MM.1S (cell line): ENCODE measurements at regions not wholly inside any gene's neighbourhood (a gene's known extent, or its start where the extent isn't known, plus 50 kb on each side); places are given as distances from the start of the nearest gene placed in this dataset.

Experiments
- DNase-seq: peaks from one replicate; pipeline ENCODE4 v3.0.0-alpha.2; 2015
- H2AFZ ChIP-seq: fragments of 300-600 bp; sonication (generic); 2 replicates; pipeline ENCODE4 v1.6.0; 2016; ENCODE audit warnings: antibody characterized with exemption, low read length
- H3F3A ChIP-seq: fragments of 300-600 bp; sonication (generic); 2 replicates; pipeline ENCODE4 v1.6.1; 2016; ENCODE audit warnings: mild to moderate bottlenecking, antibody characterized with exemption, low read length, moderate library complexity, mixed read lengths; ENCODE audit not compliant: insufficient read depth
- H3K27ac ChIP-seq: fragments of 300-600 bp; sonication (generic); 2 replicates; pipeline ENCODE4 v1.5.1; 2016; ENCODE audit warnings: mild to moderate bottlenecking, low read length
- H3K27me3 ChIP-seq: fragments of 300-600 bp; sonication (generic); replicated peaks from 2 replicates; pipeline ENCODE4 v1.6.0; 2016; ENCODE audit warnings: low read length; ENCODE audit not compliant: insufficient read depth
- H3K36me3 ChIP-seq: fragments of 300-600 bp; sonication (generic); replicated peaks from 2 replicates; pipeline ENCODE4 v1.6.1; 2016; ENCODE audit warnings: mild to moderate bottlenecking, low read length, mixed read lengths; ENCODE audit not compliant: insufficient read depth
- H3K4me1 ChIP-seq: fragments of 300-600 bp; sonication (generic); 2 replicates; pipeline ENCODE4 v1.6.1; 2016; ENCODE audit warnings: low read length, mixed read lengths
- H3K4me2 ChIP-seq: fragments of 300-600 bp; sonication (generic); 2 replicates; pipeline ENCODE4 v1.6.0; 2016; ENCODE audit warnings: low read depth, low read length
- H3K4me3 ChIP-seq: fragments of 300-600 bp; sonication (generic); 2 replicates; pipeline ENCODE4 v1.5.1; 2016; ENCODE audit warnings: low read length, mixed read lengths
- H3K79me2 ChIP-seq: fragments of 300-600 bp; sonication (generic); 2 replicates; pipeline ENCODE4 v1.6.1; 2016; ENCODE audit warnings: mixed run types, low read length, mixed read lengths
- H3K9ac ChIP-seq: fragments of 300-600 bp; sonication (generic); 2 replicates; pipeline ENCODE4 v1.6.1; 2016; ENCODE audit warnings: low read length, mixed read lengths
- H3K9me2 ChIP-seq: fragments of 300-600 bp; sonication (generic); replicated peaks from 2 replicates; pipeline ENCODE4 v1.6.1; 2016; ENCODE audit warnings: mild to moderate bottlenecking, low read length, mixed read lengths; ENCODE audit not compliant: insufficient read depth
- H3K9me3 ChIP-seq: fragments of 300-600 bp; sonication (generic); replicated peaks from 2 replicates; pipeline ENCODE4 v1.6.1; 2016; ENCODE audit warnings: mild to moderate bottlenecking, low read length, mixed read lengths; ENCODE audit not compliant: insufficient read depth
- H4K20me1 ChIP-seq: fragments of 300-600 bp; sonication (generic); 2 replicates; pipeline ENCODE4 v1.6.1; 2016; ENCODE audit warnings: mild to moderate bottlenecking, low read length, moderate library complexity, mixed read lengths; ENCODE audit not compliant: insufficient read depth
- CTCF ChIP-seq: fragments of 300-600 bp; sonication (generic); IDR thresholded peaks from 2 replicates; pipeline ENCODE4 v1.5.1; 2016; ENCODE audit warnings: antibody characterized with exemption, low read length, mixed read lengths
- EZH2 ChIP-seq: fragments of 300-600 bp; sonication (generic); optimal IDR thresholded peaks from 2 replicates; pipeline ENCODE3; 2017; ENCODE audit warnings: low read depth, mild to moderate bottlenecking, antibody characterized with exemption, low read length, mixed read lengths
- EZH2phosphoT487 ChIP-seq: fragments of 300-600 bp; sonication (generic); IDR thresholded peaks from 2 replicates; pipeline ENCODE4 v1.6.1; 2018; ENCODE audit warnings: antibody characterized with exemption, low read length

DNA sequence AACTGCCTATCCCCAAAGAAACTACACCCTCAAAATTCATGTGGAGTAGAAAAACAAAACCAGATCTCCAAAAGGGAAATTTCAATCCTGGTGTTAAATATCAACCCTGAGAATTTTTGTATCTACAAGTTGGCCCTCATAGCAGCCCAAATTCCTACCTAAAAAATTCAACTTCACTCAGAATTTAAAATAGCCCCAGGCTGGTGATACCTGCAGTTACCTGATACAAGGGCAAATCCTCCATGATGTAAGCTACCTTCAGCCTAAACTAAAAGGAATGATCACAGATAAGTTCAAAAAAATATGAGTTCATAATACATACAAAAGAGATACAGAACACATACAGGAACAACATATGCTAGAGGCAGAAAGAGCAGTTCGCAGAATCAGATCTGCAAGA, 138.4 kb downstream of the HNRNPD start:
- DNase-seq = no peak
- Histone ChIP-seq H3K9me2 (no peaks in the 10 kb centered on the region), H3K27ac (no peak overlapping the region), H2AFZ (no peak overlapping the region), H3K4me3 (no peak overlapping the region), H3K27me3 (no peaks in the 10 kb centered on the region), H3K79me2 (no peaks in the 10 kb centered on the region), H3K4me1 (no peaks in the 10 kb centered on the region), H3K36me3 (no peaks in the 10 kb centered on the region), H3K9ac (no peak overlapping the region), H3K9me3 (no peaks in the 10 kb centered on the region), H3K4me2 (no peak overlapping the region), H3F3A (no peaks in the 10 kb centered on the region), H4K20me1 (no peaks in the 10 kb centered on the region)
- no peak for TF ChIP-seq EZH2phosphoT487
- TF ChIP-seq EZH2 = no peak
- TF ChIP-seq CTCF = no peak

DNA sequence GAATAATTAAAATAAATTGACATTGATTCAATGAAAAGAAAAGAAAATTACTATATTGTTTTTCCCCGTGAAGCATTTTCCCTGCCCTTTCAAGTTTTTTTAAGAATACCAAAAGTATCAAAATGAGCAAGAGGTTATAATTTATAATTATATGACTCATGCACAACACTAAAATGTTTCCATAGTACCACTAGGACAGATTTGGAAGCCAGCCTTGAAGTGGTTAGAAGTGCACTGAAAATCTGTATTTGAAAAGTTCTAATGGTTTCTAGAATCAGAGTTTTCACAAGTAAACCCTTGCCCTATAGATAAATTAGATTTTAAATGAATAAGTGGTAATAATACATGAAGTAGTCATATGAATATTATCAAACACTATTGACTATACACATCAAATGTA, 140.9 kb downstream of the HNRNPD start:
- H3K27me3 ChIP-seq = no peaks in the 10 kb centered on the region
- H3K79me2 ChIP-seq = no peaks in the 10 kb centered on the region
- no peaks in the 10 kb centered on the region for H3K36me3 ChIP-seq
- no peaks in the 10 kb centered on the region for H3K4me1 ChIP-seq
- H3K9me2 ChIP-seq = no peaks in the 10 kb centered on the region
- no peak overlapping the region for H2AFZ ChIP-seq
- TF ChIP-seq CTCF = no peak
- no peak for TF ChIP-seq EZH2
- H3K4me3 ChIP-seq = no peak overlapping the region
- H3K4me2 ChIP-seq = no peak overlapping the region
- no peaks in the 10 kb centered on the region for H4K20me1 ChIP-seq
- H3K9ac ChIP-seq = no peak overlapping the region
- H3K9me3 ChIP-seq = no peaks in the 10 kb centered on the region
- H3F3A ChIP-seq = no peaks in the 10 kb centered on the region
- H3K27ac ChIP-seq = no peak overlapping the region
- DNase-seq = no peak

- Histone ChIP-seq H4K20me1 (no peaks in the 10 kb centered on the region), H3F3A (no peaks in the 10 kb centered on the region), H3K4me1 (no peaks in the 10 kb centered on the region), H3K27ac (no peak overlapping the region), H3K9me3 (no peaks in the 10 kb centered on the region), H3K9ac (no peak overlapping the region), H3K79me2 (no peaks in the 10 kb centered on the region), H3K27me3 (no peaks in the 10 kb centered on the region), H3K36me3 (no peaks in the 10 kb centered on the region), H2AFZ (no peak overlapping the region), H3K4me2 (no peak overlapping the region), H3K4me3 (no peak overlapping the region), H3K9me2 (no peaks in the 10 kb centered on the region)
- no peak for TF ChIP-seq EZH2phosphoT487
- no peak for TF ChIP-seq CTCF
- no peak for TF ChIP-seq EZH2
- DNase-seq = no peak
Measured at GRCh38 chr4:82231806-82232205, 142.0 kb downstream of the HNRNPD start.

- Histone ChIP-seq H2AFZ (no peak overlapping the region), H3K9ac (no peak overlapping the region), H3F3A (no peaks in the 10 kb centered on the region), H3K79me2 (no peaks in the 10 kb centered on the region), H3K36me3 (no peaks in the 10 kb centered on the region), H3K27ac (no peak overlapping the region), H3K9me2 (no peaks in the 10 kb centered on the region), H3K4me1 (no peaks in the 10 kb centered on the region), H3K9me3 (no peaks in the 10 kb centered on the region), H4K20me1 (no peaks in the 10 kb centered on the region), H3K4me2 (no peak overlapping the region), H3K27me3 (no peaks in the 10 kb centered on the region), H3K4me3 (no peak overlapping the region)
- TF ChIP-seq EZH2phosphoT487 (no peak), CTCF (no peak), EZH2 (no peak)
- DNase-seq = no peak
Measured at GRCh38 chr4:82230306-82230705, 143.5 kb downstream of the HNRNPD start.
